ENCODE measurements at regions not wholly inside any gene's neighbourhood (a gene's known extent, or its start where the extent isn't known, plus 50 kb on each side); places are given as distances from the start of the nearest gene placed in this dataset.

- Histone ChIP-seq H3K9ac (peak overlapping the region; percentile 28; the same call in 1 of the 2 replicates), H3F3A (replicated peaks; ENCODE audit: insufficient read depth) (peaks cover 68% of the 10 kb centered on the region), H4K20me1 (ENCODE audit: insufficient read depth) (no peaks in the 10 kb centered on the region), H3K79me2 (ENCODE audit: insufficient read depth) (no peaks in the 10 kb centered on the region), H3K9me2 (no peaks in the 10 kb centered on the region), H3K36me3 (replicated peaks in 1 of 2; ENCODE audit: control insufficient read depth in 1 of 2, insufficient read depth in 2 of 2, low read length in 1 of 2) (no peaks in the 10 kb centered on the region), H3K27ac (ENCODE audit: low read depth in 2 of 2, low read length in 1 of 2) (peak overlapping the region; percentile 44 to 98; a peak in 3 of 4 replicates), H3K4me2 (no peak overlapping the region), H3K27me3 (ENCODE audit: insufficient read depth) (no peaks in the 10 kb centered on the region), H3K4me1 (ENCODE audit: control insufficient read depth in 1 of 2, insufficient read depth in 2 of 2, low read depth in 1 of 2, low read length in 1 of 2) (peaks cover 16 to 43% of the 10 kb centered on the region in 2 experiments; a peak in 3 of 4 replicates), H3K4me3 (ENCODE audit: low read depth in 2 of 2, low read length in 1 of 2) (no peak overlapping the region), H2AFZ (ENCODE audit: low read depth) (no peak overlapping the region), H3K9me3 (no peaks in the 10 kb centered on the region)
- WGBS (ENCODE audit: low lambda C conversion rate), result 95% methylated on average over 10 of the region's 10 CpGs
- CTCF ChIA-PET, result no interaction called here
- POLR2A ChIA-PET, result no interaction called here
- DNase-seq, result no peak
- no peak for TF ChIP-seq RAD21 (IDR thresholded peaks at IDR 0.05; ENCODE audit: low read length)
- no peak for TF ChIP-seq FOXM1 (IDR thresholded peaks at IDR 0.05; ENCODE audit: low read depth)
- no peak for TF ChIP-seq CHD2 (IDR thresholded peaks at IDR 0.05; ENCODE audit: low read length, partially characterized antibody)
- TF ChIP-seq MXI1 (IDR thresholded peaks at IDR 0.05; ENCODE audit: low read depth, low read length), result no peak
- no peak for TF ChIP-seq YY1 (IDR thresholded peaks at IDR 0.05; ENCODE audit: low read depth)
- no peak for TF ChIP-seq GATA2 (CRISPR knock-in tag; IDR thresholded peaks at IDR 0.05)
- TF ChIP-seq GABPA (IDR thresholded peaks at IDR 0.05; ENCODE audit: low read depth), result no peak
- no peak for TF ChIP-seq RCOR1 (IDR thresholded peaks at IDR 0.05; ENCODE audit: low read length)
- no peak for TF ChIP-seq FOXJ3 (CRISPR knock-in tag; IDR thresholded peaks at IDR 0.05)
- TF ChIP-seq ZBTB33 (IDR thresholded peaks at IDR 0.05; ENCODE audit: borderline replicate concordance, low read depth), result no peak
- TF ChIP-seq EP300 (IDR thresholded peaks at IDR 0.05; ENCODE audit: borderline replicate concordance in 1 of 2, low read depth in 1 of 2, low read length in 1 of 2), result no peak
- TF ChIP-seq TEAD4 (IDR thresholded peaks at IDR 0.05; ENCODE audit: borderline replicate concordance, insufficient read depth), result no peak
- no peak for TF ChIP-seq JUND (IDR thresholded peaks at IDR 0.05)
- no peak for TF ChIP-seq FOSL2 (IDR thresholded peaks at IDR 0.05; ENCODE audit: borderline replicate concordance, low read depth)
- no peak for TF ChIP-seq PBX3 (IDR thresholded peaks at IDR 0.05)
- TF ChIP-seq RXRA (IDR thresholded peaks at IDR 0.05; ENCODE audit: borderline replicate concordance, low read depth), result no peak
Observed at GRCh38 chr1:234985516-234986294, 142.9 kb downstream of the TOMM20 start.

Data from SK-N-SH (cell line).